Testis (tissue), 2 donors: ENCODE measurements at regions not wholly inside any gene's neighbourhood (a gene's known extent, or its start where the extent isn't known, plus 50 kb on each side); places are given as distances from the start of the nearest gene placed in this dataset.
A peak's percentile ranks its signal among the peaks of the same experiment; 100 is the strongest.

ENCODE experiments used
- DNase-seq: peaks from one replicate; pipeline ENCODE4 v3.0.0-alpha.2; 2019
- H3K27ac ChIP-seq, 2 donors: fragments of 200-600 bp; sonication (generic); one replicate each; pipeline ENCODE4 v1.5.1; 2019
- H3K27me3 ChIP-seq: fragments of 200-600 bp; sonication (generic); one replicate; pipeline ENCODE4 v1.5.1; 2019
- H3K36me3 ChIP-seq: fragments of 200-600 bp; sonication (generic); one replicate; pipeline ENCODE4 v1.5.1; 2017; ENCODE audit warnings: low read depth; ENCODE audit errors: missing control alignments
- H3K4me1 ChIP-seq: fragments of 200-600 bp; sonication (generic); one replicate; pipeline ENCODE4 v1.5.1; 2019
- H3K4me3 ChIP-seq, 2 donors: fragments of 200-600 bp; sonication (generic); one replicate each; pipeline ENCODE4 v1.5.1; 2017 to 2019
- H3K9me3 ChIP-seq: fragments of 200-600 bp; sonication (generic); one replicate; pipeline ENCODE4 v1.5.1; 2017
- POLR2A ChIP-seq: fragments of 450-650 bp; IDR thresholded peaks from one replicate; pipeline ENCODE4 v1.6.1; 2017; ENCODE audit warnings: antibody characterized with exemption, mild to moderate bottlenecking, moderate library complexity
- WGBS, 2 donors: methylation state at CpG; one replicate each; pipeline ENCODE4 v1.1.5; 2018; 5-methylcytosine and 5-hydroxymethylcytosine counted together
- intact Hi-C: fragments of 100-400 bp; cut with DNase I; formaldehyde crosslinking; loops from one replicate; pipeline ENCODE4 v1.15.1; 2023; ENCODE audit warnings: low total_unique reads
- TF ChIP-seq, protein P1 (sequence below), 3 experiments: fragments of 450-650 bp in 2 of 3; fragments of 200-600 bp in 1 of 3; sonication (generic) in 1 of 3; IDR thresholded peaks; one replicate each; pipeline ENCODE4 v1.5.1; 2016 to 2019; ENCODE audit warnings: antibody characterized with exemption in 3 of 3, mild to moderate bottlenecking in 2 of 3, moderate library complexity in 1 of 3

DNA sequence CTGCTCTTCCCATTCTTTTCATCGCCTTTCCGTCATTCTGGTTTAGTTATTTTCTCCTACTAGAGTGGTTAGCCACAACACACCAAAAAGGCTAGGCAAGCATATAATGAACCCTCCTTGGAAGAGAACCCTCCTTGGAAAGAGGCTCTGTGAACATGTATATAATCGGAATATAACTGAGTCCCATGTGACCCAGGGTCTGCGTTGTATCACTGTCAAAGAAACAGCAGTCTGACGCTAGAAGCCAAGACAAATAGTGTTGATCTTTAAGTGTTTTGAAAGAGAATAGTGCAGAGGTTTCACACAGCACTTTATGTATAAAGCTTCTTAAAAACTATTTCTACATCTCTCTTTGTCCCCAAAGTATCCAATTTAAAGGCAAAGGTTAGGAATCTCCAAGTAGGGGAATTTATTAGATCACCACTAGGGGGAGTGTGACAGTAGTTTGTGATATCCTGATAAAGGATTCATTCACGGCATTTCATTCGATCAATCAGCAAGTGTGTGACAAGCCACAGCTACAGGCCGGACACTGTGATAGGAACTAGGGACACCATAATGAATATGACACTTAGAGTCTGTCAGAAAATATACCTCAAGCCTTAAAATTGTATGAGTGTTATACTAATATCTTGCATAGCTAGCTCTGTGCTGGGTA is 395.3 kb downstream of the CD109 start:
- WGBS, 2 donors = 34 to 35% methylated on average over 8 of the region's 8 CpGs
- Histone ChIP-seq H3K36me3 (no peaks in the 10 kb centered on the region), H3K4me3 (no peak overlapping the region), H3K4me1 (no peaks in the 10 kb centered on the region), H3K27ac (no peak overlapping the region), H3K9me3 (no peaks in the 10 kb centered on the region), H3K27me3 (no peaks in the 10 kb centered on the region)
- TF ChIP-seq, protein P1, sequence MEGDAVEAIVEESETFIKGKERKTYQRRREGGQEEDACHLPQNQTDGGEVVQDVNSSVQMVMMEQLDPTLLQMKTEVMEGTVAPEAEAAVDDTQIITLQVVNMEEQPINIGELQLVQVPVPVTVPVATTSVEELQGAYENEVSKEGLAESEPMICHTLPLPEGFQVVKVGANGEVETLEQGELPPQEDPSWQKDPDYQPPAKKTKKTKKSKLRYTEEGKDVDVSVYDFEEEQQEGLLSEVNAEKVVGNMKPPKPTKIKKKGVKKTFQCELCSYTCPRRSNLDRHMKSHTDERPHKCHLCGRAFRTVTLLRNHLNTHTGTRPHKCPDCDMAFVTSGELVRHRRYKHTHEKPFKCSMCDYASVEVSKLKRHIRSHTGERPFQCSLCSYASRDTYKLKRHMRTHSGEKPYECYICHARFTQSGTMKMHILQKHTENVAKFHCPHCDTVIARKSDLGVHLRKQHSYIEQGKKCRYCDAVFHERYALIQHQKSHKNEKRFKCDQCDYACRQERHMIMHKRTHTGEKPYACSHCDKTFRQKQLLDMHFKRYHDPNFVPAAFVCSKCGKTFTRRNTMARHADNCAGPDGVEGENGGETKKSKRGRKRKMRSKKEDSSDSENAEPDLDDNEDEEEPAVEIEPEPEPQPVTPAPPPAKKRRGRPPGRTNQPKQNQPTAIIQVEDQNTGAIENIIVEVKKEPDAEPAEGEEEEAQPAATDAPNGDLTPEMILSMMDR (IDR thresholded peaks at IDR 0.05) = peak in 2 of 3 experiments; percentile 48 to 85
- TF ChIP-seq POLR2A = no peak
- no peak for DNase-seq
- intact Hi-C loops = no loop called here

DNA sequence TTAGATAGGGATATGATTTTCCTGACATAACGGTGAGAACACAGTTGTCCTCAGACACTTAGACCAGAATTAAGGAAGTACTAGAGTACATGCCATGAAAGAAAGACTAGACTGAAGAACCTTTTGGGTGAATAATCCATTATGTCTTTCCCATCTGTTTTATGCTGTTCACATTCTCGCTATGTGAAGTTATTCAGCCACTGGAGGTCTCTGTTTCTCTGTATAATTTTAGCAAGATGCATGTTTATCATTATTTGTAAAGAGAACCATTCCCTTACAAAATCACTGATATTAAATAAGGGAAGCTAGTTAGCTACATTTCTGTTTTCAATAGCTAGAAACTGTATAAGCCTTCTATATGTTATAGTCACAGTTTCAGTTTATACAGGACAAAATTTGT is 391.9 kb downstream of the CD109 start:
- no peak overlapping the region for H3K27ac ChIP-seq
- TF ChIP-seq, protein P1 (IDR thresholded peaks at IDR 0.05) = no peak
- no peak for TF ChIP-seq POLR2A
- no peak for DNase-seq
- H3K27me3 ChIP-seq = no peaks in the 10 kb centered on the region
- H3K4me3 ChIP-seq = no peak overlapping the region
- H3K9me3 ChIP-seq = no peaks in the 10 kb centered on the region
- intact Hi-C loops = no loop called here
- no peaks in the 10 kb centered on the region for H3K4me1 ChIP-seq
- H3K36me3 ChIP-seq = no peaks in the 10 kb centered on the region
- 61 to 63% methylated on average over 2 of the region's 2 CpGs for WGBS, 2 donors

DNA sequence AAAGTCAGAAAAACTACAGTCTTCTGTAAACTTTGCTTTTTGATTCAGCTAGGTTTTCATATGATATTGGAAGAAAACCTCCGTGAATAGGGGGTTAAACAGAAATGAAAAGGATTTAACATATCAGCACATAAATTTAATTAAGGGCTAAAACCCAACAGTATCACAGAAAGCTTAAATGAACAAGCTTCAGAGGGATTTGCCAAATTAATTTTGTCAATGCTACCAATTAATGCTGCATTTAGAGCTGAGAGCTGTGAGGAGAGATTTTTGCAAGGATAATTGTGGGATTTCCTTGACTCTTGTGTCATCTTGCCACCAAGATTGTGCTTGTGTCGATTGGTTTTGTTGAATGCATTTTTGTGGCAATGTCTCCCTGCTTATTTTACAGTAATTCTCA is 379.9 kb downstream of the CD109 start:
- no peak for DNase-seq

DNA sequence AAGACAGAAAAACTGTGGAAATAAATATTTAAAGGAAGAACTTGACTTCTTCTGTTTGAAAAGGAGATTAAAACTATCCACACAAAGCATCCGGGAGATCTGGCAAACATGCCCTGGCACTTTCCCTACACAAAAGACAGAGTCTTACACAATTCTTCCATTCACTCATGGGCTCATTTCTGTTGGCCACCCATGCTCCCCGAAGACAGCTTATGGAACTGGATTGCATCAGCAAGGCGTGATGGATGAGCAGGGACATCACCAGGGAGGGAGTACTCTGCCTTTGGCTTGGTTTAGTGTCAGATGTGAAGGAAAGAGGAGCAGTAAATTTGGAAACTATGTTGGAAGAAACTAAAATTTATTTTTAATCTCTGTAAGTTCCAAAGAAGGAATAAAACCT is 379.3 kb downstream of the CD109 start:
- intact Hi-C loops = no loop called here
- WGBS, 2 donors = 74 to 84% methylated on average over 3 of the region's 3 CpGs
- Histone ChIP-seq H3K4me1 (no peaks in the 10 kb centered on the region), H3K9me3 (no peaks in the 10 kb centered on the region), H3K27me3 (no peaks in the 10 kb centered on the region), H3K4me3 (no peak overlapping the region), H3K36me3 (no peaks in the 10 kb centered on the region), H3K27ac (no peak overlapping the region)
- DNase-seq = no peak
- TF ChIP-seq POLR2A = no peak

More for the DNA sequence above, 379.9 kb downstream of the CD109 start:
- H3K27ac ChIP-seq = no peak overlapping the region
- WGBS, 2 donors = 75 to 78% methylated on average over 2 of the region's 2 CpGs
- TF ChIP-seq, protein P1 (IDR thresholded peaks at IDR 0.05) = no peak
- no peak for TF ChIP-seq POLR2A
- intact Hi-C loops = no loop called here
- no peaks in the 10 kb centered on the region for H3K36me3 ChIP-seq
- no peaks in the 10 kb centered on the region for H3K9me3 ChIP-seq
- H3K27me3 ChIP-seq = no peaks in the 10 kb centered on the region
- H3K4me3 ChIP-seq = no peak overlapping the region
- no peaks in the 10 kb centered on the region for H3K4me1 ChIP-seq

DNA sequence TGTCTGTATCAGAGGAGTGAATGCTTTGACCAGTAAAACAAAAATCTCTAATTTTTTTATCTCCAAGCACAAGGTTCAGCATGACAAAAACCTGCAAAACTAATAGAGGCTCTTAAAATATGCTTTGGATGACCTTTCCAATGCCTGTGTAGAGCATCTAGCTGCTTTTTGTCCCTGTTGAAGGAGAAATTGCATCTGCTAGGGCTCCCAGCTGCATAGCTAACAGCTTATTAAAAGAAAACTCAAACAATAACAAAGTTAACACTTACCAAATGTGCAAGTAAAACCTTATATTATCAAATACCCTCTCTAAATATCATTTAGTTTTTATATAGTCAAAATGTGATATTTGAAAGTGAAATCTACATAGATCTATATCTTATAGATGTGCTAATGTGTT is 378.6 kb downstream of the CD109 start:
- H3K27ac ChIP-seq = no peak overlapping the region
- intact Hi-C loops = no loop called here
- no peaks in the 10 kb centered on the region for H3K27me3 ChIP-seq
- no peaks in the 10 kb centered on the region for H3K4me1 ChIP-seq
- TF ChIP-seq, protein P1 (IDR thresholded peaks at IDR 0.05) = no peak
- TF ChIP-seq POLR2A = no peak
- DNase-seq = no peak
- no peaks in the 10 kb centered on the region for H3K36me3 ChIP-seq
- H3K9me3 ChIP-seq = no peaks in the 10 kb centered on the region
- H3K4me3 ChIP-seq = no peak overlapping the region
